H1 (cell line): ENCODE measurements at regions not wholly inside any gene's neighbourhood (a gene's known extent, or its start where the extent isn't known, plus 50 kb on each side); places are given as distances from the start of the nearest gene placed in this dataset.

Source experiments
- CBX8 ChIP-seq: fragments of 300-800, 300-1000 bp; sonication (generic); IDR thresholded peaks from 2 replicates; pipeline ENCODE4 v1.7.1; 2016; ENCODE audit warnings: low read depth, low read length, borderline replicate concordance
- CTBP2 ChIP-seq: IDR thresholded peaks from 2 replicates; pipeline ENCODE4 v1.7.0; 2011; ENCODE audit warnings: borderline replicate concordance, mild to moderate bottlenecking, moderate library complexity, mixed read lengths, low read length; ENCODE audit not compliant: insufficient read depth, insufficient read length
- EP300 ChIP-seq, 2 experiments: IDR thresholded peaks; 1 replicate in 1 of 2; 2 replicates in 1 of 2; pipeline ENCODE4 v1.6.1; 2011 to 2012; ENCODE audit warnings: low read depth in 2 of 2, low read length in 2 of 2, mild to moderate bottlenecking in 2 of 2, borderline replicate concordance in 1 of 2, inconsistent platforms in 1 of 2, moderate library complexity in 1 of 2
- RAD21 ChIP-seq, 2 experiments: IDR thresholded peaks in 1 of 2; conservative IDR thresholded peaks in 1 of 2; 2 replicates each; pipeline ENCODE4 v1.6.1; 2011; ENCODE audit warnings: low read depth in 2 of 2, low read length in 2 of 2, improper control_type of control experiment in 1 of 2, inconsistent platforms in 1 of 2, mild to moderate bottlenecking in 1 of 2, moderate library complexity in 1 of 2
- RXRA ChIP-seq: IDR thresholded peaks from 2 replicates; pipeline ENCODE4 v1.6.1; 2011; ENCODE audit warnings: low read depth, mild to moderate bottlenecking, low read length, moderate library complexity; ENCODE audit not compliant: insufficient read depth
- SAP30 ChIP-seq: fragments of 300-600 bp; sonication (generic); IDR thresholded peaks from 2 replicates; pipeline ENCODE4 v1.7.1; 2012; ENCODE audit warnings: low read length, moderate library complexity, mild to moderate bottlenecking, inconsistent platforms; ENCODE audit not compliant: insufficient read depth, insufficient replicate concordance
- TEAD4 ChIP-seq: IDR thresholded peaks from 2 replicates; pipeline ENCODE4 v1.6.1; 2012; ENCODE audit warnings: low read depth, low read length, inconsistent platforms, mixed read lengths
- TF ChIP-seq, protein P1 (sequence below), 3 experiments: IDR thresholded peaks; 1 replicate in 2 of 3; 2 replicates in 1 of 3; pipeline versions ENCODE4 v1.5.1 to v1.6.1; 2011; ENCODE audit warnings: low read length in 3 of 3, mild to moderate bottlenecking in 3 of 3, inconsistent platforms in 2 of 3, low read depth in 1 of 3, moderate library complexity in 1 of 3; ENCODE audit not compliant: insufficient read depth in 1 of 3; ENCODE audit errors: control extremely low read depth in 1 of 3

DNA sequence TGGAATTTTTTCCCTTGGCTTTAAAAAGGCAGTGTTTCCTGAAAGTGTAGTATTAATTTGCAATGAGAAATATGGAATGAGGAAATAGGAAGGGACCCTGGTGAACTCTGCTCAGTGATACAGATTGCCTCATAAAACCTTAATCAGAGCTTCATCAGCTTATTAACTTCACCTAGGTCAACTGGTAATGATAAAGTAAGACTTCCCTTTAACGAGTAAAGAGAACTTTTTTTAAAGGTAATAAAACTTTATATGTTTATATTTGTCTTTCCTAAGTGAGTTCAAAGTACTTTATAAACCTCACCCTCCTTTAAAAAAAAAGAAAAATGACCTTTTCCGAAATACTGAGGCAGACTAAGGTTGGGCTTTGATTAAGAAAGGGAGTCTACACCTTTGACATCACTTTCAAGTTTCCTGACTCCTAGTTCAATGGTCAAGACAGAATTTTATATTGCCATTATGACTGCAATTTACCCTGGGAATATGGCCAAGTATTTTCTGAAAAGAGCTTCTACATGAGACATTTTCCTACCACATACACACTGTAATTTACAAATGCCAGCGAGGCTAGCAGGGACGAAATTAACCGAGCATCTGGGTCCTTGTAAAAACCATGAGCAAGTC is 706.3 kb upstream of the TENM3 start (continued):
- TF ChIP-seq RAD21 (IDR thresholded peaks at IDR 0.05 in 1 of 2, conservative IDR thresholded peaks at IDR 0.05 in 1 of 2; ENCODE audit: low read depth in 2 of 2, low read length in 2 of 2) = no peak
- TF ChIP-seq RXRA = no peak
- TF ChIP-seq, protein P1, sequence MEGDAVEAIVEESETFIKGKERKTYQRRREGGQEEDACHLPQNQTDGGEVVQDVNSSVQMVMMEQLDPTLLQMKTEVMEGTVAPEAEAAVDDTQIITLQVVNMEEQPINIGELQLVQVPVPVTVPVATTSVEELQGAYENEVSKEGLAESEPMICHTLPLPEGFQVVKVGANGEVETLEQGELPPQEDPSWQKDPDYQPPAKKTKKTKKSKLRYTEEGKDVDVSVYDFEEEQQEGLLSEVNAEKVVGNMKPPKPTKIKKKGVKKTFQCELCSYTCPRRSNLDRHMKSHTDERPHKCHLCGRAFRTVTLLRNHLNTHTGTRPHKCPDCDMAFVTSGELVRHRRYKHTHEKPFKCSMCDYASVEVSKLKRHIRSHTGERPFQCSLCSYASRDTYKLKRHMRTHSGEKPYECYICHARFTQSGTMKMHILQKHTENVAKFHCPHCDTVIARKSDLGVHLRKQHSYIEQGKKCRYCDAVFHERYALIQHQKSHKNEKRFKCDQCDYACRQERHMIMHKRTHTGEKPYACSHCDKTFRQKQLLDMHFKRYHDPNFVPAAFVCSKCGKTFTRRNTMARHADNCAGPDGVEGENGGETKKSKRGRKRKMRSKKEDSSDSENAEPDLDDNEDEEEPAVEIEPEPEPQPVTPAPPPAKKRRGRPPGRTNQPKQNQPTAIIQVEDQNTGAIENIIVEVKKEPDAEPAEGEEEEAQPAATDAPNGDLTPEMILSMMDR (IDR thresholded peaks at IDR 0.05; ENCODE audit: control extremely low read depth in 1 of 3, insufficient read depth in 1 of 3, low read depth in 1 of 3, low read length in 3 of 3) = no peak
- TF ChIP-seq EP300 (IDR thresholded peaks at IDR 0.05; ENCODE audit: borderline replicate concordance in 1 of 2, low read depth in 2 of 2, low read length in 2 of 2) = no peak
- TF ChIP-seq TEAD4 = no peak
- no peak for TF ChIP-seq SAP30
- no peak for TF ChIP-seq CBX8
- no peak for TF ChIP-seq CTBP2
